GM21619 (cell line): ENCODE measurements at regions not wholly inside any gene's neighbourhood (a gene's known extent, or its start where the extent isn't known, plus 50 kb on each side); places are given as distances from the start of the nearest gene placed in this dataset.

Source experiments
- ATAC-seq: cut with Tn5 transposase; IDR thresholded peaks from one replicate; pipeline ENCODE4 v1.9.1; 2021; ENCODE audit not compliant: unreplicated experiment

- ATAC-seq = no peak
Observed at GRCh38 chr13:33512880-33513554, 227.5 kb upstream of the STARD13 start.

- no peak for ATAC-seq
Observed at GRCh38 chr13:33514362-33514761, 228.8 kb upstream of the STARD13 start.

GRCh38 chr13:33515146-33515545, 229.6 kb upstream of the STARD13 start:
- ATAC-seq = no peak

GRCh38 chr13:33518452-33518851, 232.9 kb upstream of the STARD13 start:
- no peak for ATAC-seq

- ATAC-seq = no peak
Observed at GRCh38 chr13:33519561-33520467, 234.3 kb upstream of the STARD13 start.

GRCh38 chr13:33520468-33520839, 234.9 kb upstream of the STARD13 start:
- no peak for ATAC-seq

GRCh38 chr13:33524086-33524485, 238.5 kb upstream of the STARD13 start:
- ATAC-seq = no peak

- no peak for ATAC-seq
Observed at GRCh38 chr13:33525763-33526162, 240.2 kb upstream of the STARD13 start.

GRCh38 chr13:33526718-33527117, 241.2 kb upstream of the STARD13 start:
- ATAC-seq = no peak

GRCh38 chr13:33528896-33529295, 243.3 kb upstream of the STARD13 start:
- no peak for ATAC-seq

- no peak for ATAC-seq
Observed at GRCh38 chr13:33531484-33531883, 245.9 kb upstream of the STARD13 start.

- ATAC-seq = no peak
Observed at GRCh38 chr13:33535061-33535460, 249.5 kb upstream of the STARD13 start.

- no peak for ATAC-seq
Observed at GRCh38 chr13:33536601-33537000, 251.0 kb upstream of the STARD13 start.

GRCh38 chr13:33537026-33537425, 251.5 kb upstream of the STARD13 start:
- no peak for ATAC-seq

GRCh38 chr13:33537676-33538075, 252.1 kb upstream of the STARD13 start:
- no peak for ATAC-seq

GRCh38 chr13:33541456-33541855, 255.9 kb upstream of the STARD13 start:
- ATAC-seq = no peak

- no peak for ATAC-seq
Observed at GRCh38 chr13:33541962-33542308, 256.4 kb upstream of the STARD13 start.

- ATAC-seq = peak; percentile 86
Observed at GRCh38 chr13:33542309-33543088, 256.9 kb upstream of the STARD13 start.

GRCh38 chr13:33543089-33543459, 257.5 kb upstream of the STARD13 start:
- no peak for ATAC-seq

GRCh38 chr13:33543631-33544265, 258.2 kb upstream of the STARD13 start:
- no peak for ATAC-seq

GRCh38 chr13:33544308-33544707, 258.8 kb upstream of the STARD13 start:
- ATAC-seq = no peak
